GM12892 (cell line): ENCODE measurements at regions not wholly inside any gene's neighbourhood (a gene's known extent, or its start where the extent isn't known, plus 50 kb on each side); places are given as distances from the start of the nearest gene placed in this dataset.
"Not testable (repeated sequence)": the region's sequence is repeated elsewhere in the genome, so short reads cannot be mapped to it uniquely, and the experiment has no call there.

Source experiments
- POLR2A ChIP-seq: IDR thresholded peaks from 2 replicates; pipeline ENCODE4 v1.6.1; 2011; ENCODE audit warnings: low read depth, low read length, control low read depth
- POLR2AphosphoS5 ChIP-seq: IDR thresholded peaks from 2 replicates; pipeline ENCODE4 v1.6.1; 2011; ENCODE audit warnings: low read depth, low read length, control low read depth
- TAF1 ChIP-seq: IDR thresholded peaks from 2 replicates; pipeline ENCODE4 v1.6.1; 2011; ENCODE audit warnings: low read depth, mild to moderate bottlenecking, control low read depth, low read length, borderline replicate concordance

DNA sequence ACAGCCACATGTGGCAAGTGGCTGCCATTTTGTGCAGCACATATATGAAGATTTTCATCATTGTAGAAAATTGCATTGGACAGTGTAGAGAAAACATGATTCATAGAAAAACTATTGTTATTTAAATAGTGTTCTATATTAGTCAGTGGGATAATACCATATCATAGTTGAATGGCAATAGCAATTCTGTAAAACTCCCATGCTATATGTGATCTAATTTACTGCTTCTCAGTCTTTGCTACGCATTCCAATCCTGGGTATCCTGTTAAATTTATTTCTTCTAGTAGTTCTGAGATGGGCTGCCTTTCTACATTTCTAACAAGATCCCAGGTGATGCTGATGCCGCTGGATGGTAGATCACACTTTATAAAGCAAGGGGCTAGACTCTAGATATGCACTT, 117.5 kb upstream of the FBXO28 start:
- TF ChIP-seq POLR2AphosphoS5, POLR2A, TAF1: not testable (repeated sequence)
